PC-9 (cell line): ENCODE measurements at regions not wholly inside any gene's neighbourhood (a gene's known extent, or its start where the extent isn't known, plus 50 kb on each side); places are given as distances from the start of the nearest gene placed in this dataset.

Experiments used
- BruUV-seq: library from RNA; stranded (reverse); fragments of 400-500 nt; replicated peaks from 2 replicates; lab custom pipeline; 2021; lab: Mats Ljungman, UMichigan
- CTCF ChIA-PET: fragments of 300-600 bp; sonication (Branson Sonifier 250); formaldehyde crosslinking; loops from one replicate; lab custom pipeline; 2022; ENCODE audit warnings: antibody characterized with exemption; lab: Charles Lee
- POLR2A ChIA-PET: fragments of 300-600 bp; sonication (Branson Sonifier 250); formaldehyde crosslinking; loops from one replicate; lab custom pipeline; 2022; ENCODE audit warnings: antibody characterized with exemption; ENCODE audit not compliant: unreplicated experiment; lab: Charles Lee
- DNase-seq, 2 experiments: peaks; one replicate each; pipeline versions ENCODE4 v3.0.0 to v3.0.0-alpha.2; 2015 to 2022; ENCODE audit warnings: mixed read lengths in 1 of 2
- H2AFZ ChIP-seq: fragments of 200-600 bp; sonication (generic); 2 replicates; pipeline ENCODE4 v1.8.1; 2017; ENCODE audit warnings: antibody characterized with exemption
- H3F3A ChIP-seq: fragments of 200-600 bp; sonication (generic); 2 replicates; pipeline ENCODE4 v1.8.1; 2017; ENCODE audit warnings: antibody characterized with exemption, mild to moderate bottlenecking, low read depth; ENCODE audit not compliant: insufficient read depth
- H3K27ac ChIP-seq: fragments of 200-600 bp; sonication (generic); 2 replicates; pipeline ENCODE4 v1.6.1; 2016; ENCODE audit warnings: mixed run types
- H3K27me3 ChIP-seq: fragments of 200-600 bp; sonication (generic); 2 replicates; pipeline ENCODE4 v1.6.1; 2016; ENCODE audit warnings: low read depth, mixed run types; ENCODE audit not compliant: insufficient read depth
- H3K36me3 ChIP-seq: fragments of 200-600 bp; sonication (generic); 2 replicates; pipeline ENCODE4 v1.6.1; 2016; ENCODE audit warnings: low read depth, mixed run types
- H3K4me1 ChIP-seq: fragments of 200-600 bp; sonication (generic); replicated peaks from 2 replicates; pipeline ENCODE4 v1.6.1; 2016; ENCODE audit warnings: mixed run types; ENCODE audit not compliant: insufficient read depth
- H3K4me2 ChIP-seq: fragments of 200-600 bp; sonication (generic); 2 replicates; pipeline ENCODE4 v1.6.1; 2017; ENCODE audit warnings: mixed run types
- H3K4me3 ChIP-seq: fragments of 200-600 bp; sonication (generic); 2 replicates; pipeline ENCODE4 v1.6.1; 2016; ENCODE audit warnings: mixed run types
- H3K79me2 ChIP-seq: fragments of 200-600 bp; sonication (generic); 2 replicates; pipeline ENCODE4 v1.6.1; 2017; ENCODE audit warnings: low read depth, mixed run types
- H3K9me2 ChIP-seq: fragments of 200-600 bp; sonication (generic); 2 replicates; pipeline ENCODE4 v1.8.1; 2017; ENCODE audit warnings: mild to moderate bottlenecking; ENCODE audit not compliant: insufficient read depth
- H3K9me3 ChIP-seq: fragments of 200-600 bp; sonication (generic); 2 replicates; pipeline ENCODE4 v1.8.1; 2016; ENCODE audit warnings: low read depth; ENCODE audit not compliant: insufficient read depth
- H4K20me1 ChIP-seq: fragments of 200-600 bp; sonication (generic); 2 replicates; pipeline ENCODE4 v1.8.1; 2017; ENCODE audit not compliant: insufficient read depth
- EZH2 ChIP-seq: fragments of 200-600 bp; sonication (generic); IDR thresholded peaks from 2 replicates; pipeline ENCODE4 v1.8.0; 2017; ENCODE audit warnings: antibody characterized with exemption, low read depth
- intact Hi-C: fragments of 100-400 bp; cut with micrococcal nuclease; formaldehyde crosslinking; loops from one replicate; pipeline ENCODE4 v1.10.0; 2022; ENCODE audit not compliant: unreplicated experiment
- TF ChIP-seq, protein P1 (sequence below): fragments of 200-600 bp; sonication (generic); conservative IDR thresholded peaks from 2 replicates; pipeline ENCODE4 v1.6.1; 2017; ENCODE audit warnings: mixed run types, antibody characterized with exemption, mild to moderate bottlenecking, moderate library complexity

DNA sequence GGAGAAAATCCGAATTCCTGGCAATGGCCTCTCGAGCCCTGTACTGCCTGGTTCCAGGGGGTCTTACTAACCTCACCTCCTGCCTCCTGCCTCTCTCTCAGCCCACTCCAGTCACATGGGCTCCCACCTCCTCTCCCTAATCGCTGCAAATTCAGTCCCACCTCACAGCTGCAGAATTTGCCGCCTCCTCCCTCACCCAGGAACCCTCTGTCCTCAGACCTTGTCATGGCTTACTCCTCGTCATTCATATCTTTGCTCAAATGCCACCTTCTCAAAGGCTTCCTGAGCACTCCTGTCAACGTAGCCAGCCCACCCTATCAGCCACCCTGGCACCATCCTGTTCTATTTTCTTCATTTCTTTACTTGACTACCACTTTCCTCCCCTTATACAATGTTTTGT is 89.0 kb downstream of the SLC2A10 start:
- H3K9me2 ChIP-seq = no peaks in the 10 kb centered on the region

DNA sequence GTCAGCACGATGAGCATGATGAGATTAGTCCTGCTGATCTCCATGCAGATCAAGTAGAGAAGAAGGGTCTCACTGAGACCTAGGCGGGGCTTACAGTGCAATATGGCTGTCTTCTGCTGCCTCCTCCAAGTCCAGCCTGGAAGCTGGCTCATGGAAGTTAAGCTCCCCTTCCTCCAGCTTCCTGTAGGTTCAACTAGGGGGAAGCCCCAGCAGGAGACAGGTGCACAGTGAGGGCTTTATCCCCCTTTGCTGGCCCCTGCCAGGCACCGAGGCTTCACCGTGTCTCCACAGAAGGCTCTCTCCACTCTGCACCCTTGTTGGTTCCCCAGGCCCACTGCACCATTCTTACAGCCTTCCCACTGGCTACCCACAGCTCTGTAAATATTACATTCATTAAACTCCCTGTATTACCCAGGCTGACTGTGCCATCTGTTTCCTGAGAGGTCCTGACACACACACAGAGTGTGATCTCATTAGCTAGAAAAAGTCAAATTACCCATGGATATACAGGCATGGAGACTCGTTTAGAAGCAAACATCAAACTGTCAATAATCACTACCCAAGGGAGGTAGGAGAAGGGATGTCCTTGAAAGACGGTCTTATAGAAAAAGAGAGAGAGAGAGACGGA is 90.4 kb downstream of the SLC2A10 start:
- no peak overlapping the region for H3K4me3 ChIP-seq
- H3K4me1 ChIP-seq = no peaks in the 10 kb centered on the region
- POLR2A ChIA-PET = no interaction called here
- CTCF ChIA-PET = no interaction called here
- H2AFZ ChIP-seq = no peak overlapping the region
- no peak overlapping the region for H3K27ac ChIP-seq
- no peaks in the 10 kb centered on the region for H3F3A ChIP-seq
- DNase-seq = no peak
- H3K27me3 ChIP-seq = peaks cover 48% of the 10 kb centered on the region
- no peaks in the 10 kb centered on the region for H3K79me2 ChIP-seq
- no peaks in the 10 kb centered on the region for H4K20me1 ChIP-seq
- intact Hi-C loops = loop anchor here (1.0 kb wide), 1 partner anchor 14 kb away; no protein-coding TSS in a partner anchor
- no peaks in the 10 kb centered on the region for H3K36me3 ChIP-seq
- TF ChIP-seq, protein P1, sequence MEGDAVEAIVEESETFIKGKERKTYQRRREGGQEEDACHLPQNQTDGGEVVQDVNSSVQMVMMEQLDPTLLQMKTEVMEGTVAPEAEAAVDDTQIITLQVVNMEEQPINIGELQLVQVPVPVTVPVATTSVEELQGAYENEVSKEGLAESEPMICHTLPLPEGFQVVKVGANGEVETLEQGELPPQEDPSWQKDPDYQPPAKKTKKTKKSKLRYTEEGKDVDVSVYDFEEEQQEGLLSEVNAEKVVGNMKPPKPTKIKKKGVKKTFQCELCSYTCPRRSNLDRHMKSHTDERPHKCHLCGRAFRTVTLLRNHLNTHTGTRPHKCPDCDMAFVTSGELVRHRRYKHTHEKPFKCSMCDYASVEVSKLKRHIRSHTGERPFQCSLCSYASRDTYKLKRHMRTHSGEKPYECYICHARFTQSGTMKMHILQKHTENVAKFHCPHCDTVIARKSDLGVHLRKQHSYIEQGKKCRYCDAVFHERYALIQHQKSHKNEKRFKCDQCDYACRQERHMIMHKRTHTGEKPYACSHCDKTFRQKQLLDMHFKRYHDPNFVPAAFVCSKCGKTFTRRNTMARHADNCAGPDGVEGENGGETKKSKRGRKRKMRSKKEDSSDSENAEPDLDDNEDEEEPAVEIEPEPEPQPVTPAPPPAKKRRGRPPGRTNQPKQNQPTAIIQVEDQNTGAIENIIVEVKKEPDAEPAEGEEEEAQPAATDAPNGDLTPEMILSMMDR = no peak
- no peak for TF ChIP-seq EZH2
- no peaks in the 10 kb centered on the region for H3K9me2 ChIP-seq
- no peak overlapping the region for H3K4me2 ChIP-seq
- BruUV-seq = no TSS peak
- H3K9me3 ChIP-seq = no peaks in the 10 kb centered on the region

More for the DNA sequence above, 89.0 kb downstream of the SLC2A10 start:
- Histone ChIP-seq H3K4me2 (no peak overlapping the region), H3K27ac (no peak overlapping the region), H2AFZ (no peak overlapping the region), H3K36me3 (no peaks in the 10 kb centered on the region), H3K27me3 (peaks cover 63% of the 10 kb centered on the region), H3K9me3 (no peaks in the 10 kb centered on the region), H3K79me2 (no peaks in the 10 kb centered on the region), H3K4me3 (no peak overlapping the region), H3K4me1 (no peaks in the 10 kb centered on the region), H3F3A (no peaks in the 10 kb centered on the region), H4K20me1 (no peaks in the 10 kb centered on the region)
- ChIA-PET CTCF (no interaction called here), POLR2A (no interaction called here)
- BruUV-seq = no TSS peak
- TF ChIP-seq EZH2 = no peak
- TF ChIP-seq, protein P1 = no peak
- intact Hi-C loops = no loop called here
- DNase-seq = no peak

DNA sequence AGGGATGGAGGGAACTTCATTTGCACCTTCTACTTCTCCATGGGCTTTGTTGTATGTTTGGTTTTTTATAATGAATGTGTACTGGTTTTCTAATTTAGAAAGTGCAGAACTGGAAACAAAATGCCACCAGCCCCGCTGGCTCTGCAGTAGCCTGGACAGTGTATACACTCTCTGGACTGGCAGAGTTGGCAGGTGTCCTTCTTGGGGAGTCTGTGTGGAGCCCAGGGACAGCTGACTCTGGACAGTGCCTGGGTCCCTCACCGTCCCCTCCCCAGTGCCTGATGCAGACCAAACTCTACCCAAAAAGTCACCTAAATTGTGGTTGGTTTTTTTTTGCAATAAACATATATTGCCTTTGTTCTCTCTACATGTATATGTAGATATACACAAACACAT is 91.0 kb downstream of the SLC2A10 start:
- Histone ChIP-seq H3K36me3 (no peaks in the 10 kb centered on the region), H3K9me3 (no peaks in the 10 kb centered on the region), H2AFZ (no peak overlapping the region), H3K27me3 (peaks cover 47% of the 10 kb centered on the region), H3K79me2 (no peaks in the 10 kb centered on the region), H3K9me2 (no peaks in the 10 kb centered on the region), H3K27ac (no peak overlapping the region), H3K4me1 (no peaks in the 10 kb centered on the region), H3F3A (no peaks in the 10 kb centered on the region), H3K4me3 (no peak overlapping the region), H4K20me1 (no peaks in the 10 kb centered on the region), H3K4me2 (no peak overlapping the region)
- POLR2A ChIA-PET = no interaction called here
- BruUV-seq = no TSS peak
- CTCF ChIA-PET = no interaction called here
- intact Hi-C loops = loop anchor here (1.0 kb wide), 1 partner anchor 14 kb away; no protein-coding TSS in a partner anchor
- TF ChIP-seq, protein P1 = no peak
- no peak for TF ChIP-seq EZH2
- no peak for DNase-seq
